Adipocyte (in vitro differentiated cells): ENCODE measurements at regions not wholly inside any gene's neighbourhood (a gene's known extent, or its start where the extent isn't known, plus 50 kb on each side); places are given as distances from the start of the nearest gene placed in this dataset.

ENCODE experiments used
- DNase-seq: peaks from one replicate; pipeline ENCODE4 v3.0.0-alpha.2; 2015; ENCODE audit warnings: low read depth
- H3K27me3 ChIP-seq: replicated peaks from 2 replicates; pipeline ENCODE4 v1.7.0; 2013; ENCODE audit warnings: mild to moderate bottlenecking, low read length, moderate library complexity; ENCODE audit not compliant: control insufficient read depth, insufficient read depth
- H3K36me3 ChIP-seq: 2 replicates; pipeline ENCODE4 v1.7.0; 2013; ENCODE audit warnings: low read length, mild to moderate bottlenecking, moderate library complexity; ENCODE audit not compliant: control insufficient read depth, insufficient read depth, severe bottlenecking
- H3K4me1 ChIP-seq: 2 replicates; pipeline ENCODE4 v1.7.0; 2013; ENCODE audit warnings: mild to moderate bottlenecking, low read length, moderate library complexity; ENCODE audit not compliant: control insufficient read depth, insufficient read depth
- H3K4me3 ChIP-seq: 2 replicates; pipeline ENCODE4 v1.7.0; 2013; ENCODE audit warnings: mild to moderate bottlenecking, low read length, moderate library complexity
- H3K9ac ChIP-seq: 2 replicates; pipeline ENCODE4 v1.7.0; 2013; ENCODE audit warnings: mild to moderate bottlenecking, low read length, moderate library complexity
- H3K9me3 ChIP-seq: 2 replicates; pipeline ENCODE4 v1.7.0; 2013; ENCODE audit warnings: mild to moderate bottlenecking, low read length, moderate library complexity; ENCODE audit not compliant: control insufficient read depth

DNA sequence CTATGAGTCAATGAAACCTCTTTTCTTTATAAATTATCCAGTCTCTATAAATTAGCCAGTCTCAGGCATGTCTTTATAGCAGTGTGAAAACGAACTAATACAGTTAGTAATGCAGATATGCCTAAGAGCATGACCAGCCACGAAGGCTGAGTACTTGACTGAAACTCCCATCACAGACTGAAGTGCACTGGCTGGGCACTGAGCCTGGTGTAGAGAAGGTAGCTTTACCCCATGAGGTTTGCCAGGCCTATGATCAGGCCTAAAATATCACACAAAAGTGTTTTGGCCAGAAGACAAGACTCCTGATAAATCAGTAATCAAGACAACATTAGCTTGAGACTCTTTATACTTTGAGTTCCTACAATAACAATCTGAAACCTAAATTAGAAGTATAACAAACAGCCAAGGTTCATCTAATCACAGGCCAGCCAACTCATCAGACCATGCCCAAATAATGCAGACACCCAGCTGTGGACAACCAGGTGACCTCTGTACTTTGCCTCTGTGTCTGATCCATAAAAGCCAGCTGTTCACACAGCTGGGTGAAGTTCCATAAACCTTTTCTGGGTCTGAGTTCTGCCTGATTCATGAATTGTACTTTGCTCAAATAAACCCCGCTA, 771.8 kb upstream of the SLITRK1 start:
- Histone ChIP-seq H3K4me1 (peaks cover 15% of the 10 kb centered on the region), H3K9me3 (no peaks in the 10 kb centered on the region), H3K4me3 (no peak overlapping the region), H3K36me3 (no peaks in the 10 kb centered on the region), H3K27me3 (no peaks in the 10 kb centered on the region), H3K9ac (no peak overlapping the region)
- no peak for DNase-seq

DNA sequence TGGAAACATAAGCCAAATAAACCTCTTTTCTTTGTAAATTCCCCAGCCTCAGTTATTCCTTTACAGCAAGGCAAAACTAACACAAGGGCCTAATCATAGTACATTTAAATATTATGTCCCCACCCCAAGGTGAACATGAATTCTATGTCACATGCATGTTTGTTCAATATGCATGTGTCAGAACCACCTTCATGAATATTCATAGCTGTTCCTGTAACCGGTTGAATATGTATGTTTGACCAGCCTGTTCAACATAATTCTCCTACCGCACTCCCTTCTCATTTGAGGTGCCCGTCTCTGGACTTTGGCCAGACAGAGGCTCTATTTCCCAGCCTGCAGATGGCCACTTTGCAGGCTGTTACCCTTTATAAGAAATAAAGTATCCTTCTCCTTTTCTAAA, 769.4 kb upstream of the SLITRK1 start:
- Histone ChIP-seq H3K36me3 (no peaks in the 10 kb centered on the region), H3K4me3 (no peak overlapping the region), H3K9me3 (no peaks in the 10 kb centered on the region), H3K9ac (no peak overlapping the region), H3K27me3 (no peaks in the 10 kb centered on the region), H3K4me1 (peaks cover 13% of the 10 kb centered on the region)
- DNase-seq: no peak

DNA sequence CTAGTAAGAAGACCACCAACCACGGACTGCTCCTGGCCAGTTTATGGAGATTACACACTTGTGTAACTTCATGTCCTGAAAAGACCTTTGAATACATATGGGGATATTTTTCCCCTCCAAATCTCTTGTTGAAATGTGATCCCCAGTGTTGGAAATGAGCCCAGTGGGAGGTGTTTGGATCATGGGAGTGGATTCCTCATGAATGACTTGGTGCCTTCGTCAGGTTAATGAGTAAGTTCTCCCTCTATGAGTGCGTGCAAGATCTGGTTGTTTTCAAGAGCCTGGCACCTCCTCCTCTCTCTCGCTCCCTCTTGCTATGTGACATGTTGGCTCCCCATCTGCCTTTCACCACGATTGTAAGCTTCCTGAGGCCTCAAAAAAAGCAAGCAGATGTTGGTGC, 769.0 kb upstream of the SLITRK1 start:
- peaks cover 15% of the 10 kb centered on the region for H3K4me1 ChIP-seq
- DNase-seq: peak; percentile 52
- H3K27me3 ChIP-seq: no peaks in the 10 kb centered on the region
- no peak overlapping the region for H3K9ac ChIP-seq
- no peaks in the 10 kb centered on the region for H3K9me3 ChIP-seq
- no peaks in the 10 kb centered on the region for H3K36me3 ChIP-seq
- no peak overlapping the region for H3K4me3 ChIP-seq

DNA sequence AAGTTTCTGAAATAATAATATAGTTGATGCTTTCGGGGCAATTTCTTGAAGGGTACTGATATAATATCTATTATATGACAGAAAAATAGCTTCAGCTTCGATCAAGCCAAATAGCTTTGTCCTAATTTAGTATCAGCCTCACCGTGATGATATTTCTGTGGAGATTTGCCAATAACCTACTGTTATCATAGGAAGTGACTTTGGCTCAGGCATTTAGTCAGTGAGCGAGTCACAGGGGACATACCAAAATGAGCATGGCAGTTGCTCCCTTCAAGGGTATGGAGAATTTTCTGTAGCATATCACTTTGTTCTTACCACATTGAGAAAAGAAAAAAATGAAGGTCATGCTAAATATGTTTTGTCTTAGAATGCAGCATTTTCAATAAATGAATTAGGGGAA, 767.6 kb upstream of the SLITRK1 start:
- Histone ChIP-seq H3K4me3 (no peak overlapping the region), H3K4me1 (peaks cover 23% of the 10 kb centered on the region), H3K27me3 (no peaks in the 10 kb centered on the region), H3K36me3 (no peaks in the 10 kb centered on the region), H3K9ac (no peak overlapping the region), H3K9me3 (no peaks in the 10 kb centered on the region)
- DNase-seq: peak; percentile 27

DNA sequence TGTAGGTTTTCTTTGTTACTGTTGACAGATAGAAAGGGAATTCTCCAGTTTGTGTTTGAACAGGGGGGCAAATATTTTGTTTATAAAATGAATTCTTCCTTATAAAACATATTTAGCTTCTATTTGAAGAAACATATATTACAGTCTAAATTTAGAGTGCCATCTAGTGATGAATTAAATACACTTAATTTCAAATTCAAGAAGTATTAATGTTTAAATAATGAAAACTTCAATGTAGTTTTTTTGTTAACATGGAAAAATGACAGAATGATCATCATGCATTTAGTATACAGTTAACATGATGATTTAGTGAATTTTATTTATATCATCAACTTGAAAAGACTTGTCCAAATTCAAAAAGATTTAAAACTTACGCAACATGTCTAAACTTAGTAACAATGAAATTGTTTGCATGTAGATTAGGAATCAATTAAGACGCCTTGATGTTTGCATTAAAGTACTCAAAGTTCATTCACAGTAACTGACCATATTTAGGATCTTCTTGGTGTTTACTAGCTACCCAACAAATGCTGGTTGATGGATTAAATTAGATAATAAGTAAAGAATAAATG, 765.9 kb upstream of the SLITRK1 start:
- Histone ChIP-seq H3K27me3 (no peaks in the 10 kb centered on the region), H3K36me3 (no peaks in the 10 kb centered on the region), H3K9me3 (no peaks in the 10 kb centered on the region), H3K4me3 (no peak overlapping the region), H3K4me1 (peaks cover 29% of the 10 kb centered on the region), H3K9ac (peak overlapping the region; percentile 47)
- DNase-seq: peak; percentile 57

DNA sequence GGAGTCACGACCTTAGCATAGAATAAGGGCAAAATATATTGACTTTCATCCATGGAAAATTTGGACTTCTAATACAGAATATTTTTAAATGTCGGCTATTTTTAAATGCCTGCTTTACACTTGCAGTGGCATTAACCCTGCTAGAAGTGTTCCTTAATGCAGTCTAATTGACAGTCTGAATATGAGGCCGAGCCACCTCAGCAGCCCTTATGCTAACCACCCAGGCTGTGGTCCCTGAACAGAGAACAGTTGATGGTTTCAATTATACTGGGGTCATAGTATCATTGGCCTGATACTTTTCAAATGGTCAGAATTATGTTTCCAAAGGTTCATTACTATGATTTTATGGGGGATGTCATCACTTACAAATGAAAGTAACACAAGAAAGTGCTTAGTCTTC, 764.7 kb upstream of the SLITRK1 start:
- peak; percentile 11 for DNase-seq
- H3K9ac ChIP-seq: peak overlapping the region; percentile 14
- H3K9me3 ChIP-seq: no peaks in the 10 kb centered on the region
- no peaks in the 10 kb centered on the region for H3K27me3 ChIP-seq
- H3K36me3 ChIP-seq: no peaks in the 10 kb centered on the region
- no peak overlapping the region for H3K4me3 ChIP-seq
- H3K4me1 ChIP-seq: peaks cover 29% of the 10 kb centered on the region

DNA sequence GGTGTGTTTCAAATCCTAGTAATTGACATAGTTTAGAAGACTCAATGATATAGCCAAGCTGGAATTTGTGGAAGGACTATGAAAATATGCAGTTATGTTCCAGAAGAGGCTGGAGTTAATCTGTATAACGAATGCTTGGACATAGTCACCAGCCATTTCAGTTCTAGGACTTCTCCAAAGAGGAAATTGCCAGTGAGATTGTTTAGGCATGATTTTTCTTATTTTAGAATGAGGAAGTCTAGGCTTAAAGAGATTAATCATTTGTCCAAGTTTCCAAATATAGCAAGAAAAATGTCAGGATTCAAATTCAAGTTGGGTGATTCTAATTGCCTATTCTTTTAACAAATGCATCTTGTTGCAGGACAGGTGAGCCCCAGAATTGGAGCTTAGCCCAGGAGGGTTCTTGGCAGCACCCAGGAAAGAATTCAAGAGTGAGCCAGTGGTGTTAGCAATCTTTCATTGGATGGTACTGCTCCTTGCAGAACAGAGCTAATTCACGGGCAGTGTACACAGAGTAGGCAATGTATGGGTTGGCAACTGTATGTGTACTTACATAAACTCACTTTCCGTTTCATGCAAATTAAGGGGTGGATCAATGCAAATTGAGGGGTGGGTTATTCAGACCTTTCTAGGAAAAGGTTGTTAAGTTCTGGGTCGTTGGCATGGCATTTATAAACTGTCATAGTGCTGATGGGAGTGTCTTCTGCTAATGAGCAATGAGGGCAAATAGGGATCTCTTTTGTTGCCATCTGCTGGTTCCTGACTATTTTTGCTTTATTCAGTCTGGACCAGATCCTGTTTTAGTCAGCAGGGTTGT, 763.1 kb upstream of the SLITRK1 start:
- Histone ChIP-seq H3K4me1 (peaks cover 29% of the 10 kb centered on the region), H3K27me3 (no peaks in the 10 kb centered on the region), H3K4me3 (no peak overlapping the region), H3K9me3 (peaks cover 5% of the 10 kb centered on the region), H3K36me3 (no peaks in the 10 kb centered on the region), H3K9ac (no peak overlapping the region)
- peak; percentile 86 for DNase-seq

DNA sequence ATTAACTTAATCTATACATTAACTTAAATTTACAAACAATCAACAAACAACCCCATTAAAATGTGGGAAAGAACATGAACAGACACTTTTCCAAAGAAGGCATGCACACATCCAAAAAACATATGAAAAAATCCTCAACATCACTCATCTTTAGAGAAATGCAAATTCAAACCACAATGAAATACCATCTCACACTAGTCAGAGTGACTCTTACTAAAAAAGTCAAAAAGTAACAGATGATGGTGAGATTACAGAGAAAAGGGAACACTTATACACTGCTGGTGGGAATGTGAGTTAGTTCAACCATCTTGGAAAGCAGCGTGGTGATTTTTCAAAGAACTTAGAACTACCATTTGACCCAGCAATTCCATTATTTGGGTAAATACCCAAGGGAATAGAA, 759.2 kb upstream of the SLITRK1 start:
- H3K27me3 ChIP-seq: no peaks in the 10 kb centered on the region
- H3K36me3 ChIP-seq: no peaks in the 10 kb centered on the region
- peak; percentile 9 for DNase-seq
- H3K9me3 ChIP-seq: peaks cover 11% of the 10 kb centered on the region
- H3K9ac ChIP-seq: no peak overlapping the region
- peaks cover 15% of the 10 kb centered on the region for H3K4me1 ChIP-seq
- no peak overlapping the region for H3K4me3 ChIP-seq

DNA sequence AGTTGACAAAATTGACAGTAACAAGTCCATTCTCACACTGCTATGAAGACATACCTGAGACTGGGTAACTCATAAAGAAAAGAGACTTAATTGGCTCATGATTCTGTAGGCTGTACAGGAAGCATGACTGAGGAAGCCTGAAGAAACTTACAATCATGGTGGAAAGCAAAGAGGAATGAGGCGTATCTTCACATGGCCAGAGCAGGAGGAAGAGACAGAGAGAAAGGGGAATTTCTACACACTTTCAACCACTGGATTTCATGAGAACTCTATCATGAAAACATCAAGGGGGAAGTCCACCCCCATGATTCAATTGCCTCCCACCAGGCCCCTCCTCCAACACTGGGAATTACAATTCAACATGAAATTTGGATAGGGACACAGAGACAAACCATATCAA, 758.4 kb upstream of the SLITRK1 start:
- DNase-seq: no peak
- Histone ChIP-seq H3K4me1 (peaks cover 14% of the 10 kb centered on the region), H3K27me3 (no peaks in the 10 kb centered on the region), H3K9ac (no peak overlapping the region), H3K36me3 (no peaks in the 10 kb centered on the region), H3K4me3 (no peak overlapping the region), H3K9me3 (peaks cover 11% of the 10 kb centered on the region)

DNA sequence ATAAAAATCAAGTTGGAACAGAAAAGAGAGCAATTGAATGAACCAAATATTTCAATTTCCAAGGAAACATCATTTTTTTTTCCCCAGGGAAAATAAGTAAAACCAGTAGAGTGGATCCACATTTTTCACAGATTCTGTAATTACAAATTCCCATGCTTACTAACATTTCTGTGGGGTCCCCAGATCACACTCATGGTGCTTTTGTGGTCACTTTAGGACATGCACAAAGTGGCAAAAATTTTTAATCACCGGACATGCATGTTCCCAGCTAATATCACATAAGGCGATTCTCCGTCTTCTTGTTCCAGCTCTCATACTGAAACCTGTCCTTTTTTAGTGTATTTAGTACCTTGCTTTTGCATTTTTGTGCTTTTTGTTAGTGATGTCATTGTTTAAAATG, 748.2 kb upstream of the SLITRK1 start:
- Histone ChIP-seq H3K36me3 (no peaks in the 10 kb centered on the region), H3K9ac (no peak overlapping the region), H3K4me1 (no peaks in the 10 kb centered on the region), H3K9me3 (no peaks in the 10 kb centered on the region), H3K4me3 (no peak overlapping the region), H3K27me3 (no peaks in the 10 kb centered on the region)
- no peak for DNase-seq

DNA sequence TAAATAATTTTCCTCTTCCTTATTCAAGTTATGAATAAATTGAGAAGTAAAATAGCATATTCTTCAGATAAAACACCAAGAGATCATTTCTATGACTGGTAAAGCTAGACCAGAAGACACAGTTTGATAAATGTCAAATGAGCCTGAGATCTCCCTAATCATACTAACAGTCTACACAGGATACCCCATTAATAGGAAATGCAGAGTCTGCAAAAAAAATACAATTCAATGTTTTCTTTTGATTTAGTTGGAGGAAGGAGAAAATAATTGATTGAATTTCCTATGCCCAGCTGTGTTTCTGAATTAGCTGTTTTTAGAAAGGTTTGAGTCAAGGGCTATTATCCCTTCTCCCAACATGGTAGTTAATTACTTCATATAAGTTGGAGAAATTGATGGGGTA, 734.6 kb upstream of the SLITRK1 start:
- Histone ChIP-seq H3K9ac (no peak overlapping the region), H3K4me3 (no peak overlapping the region), H3K4me1 (no peaks in the 10 kb centered on the region), H3K36me3 (no peaks in the 10 kb centered on the region), H3K9me3 (no peaks in the 10 kb centered on the region), H3K27me3 (no peaks in the 10 kb centered on the region)
- no peak for DNase-seq
